ENCODE measurements at regions not wholly inside any gene's neighbourhood (a gene's known extent, or its start where the extent isn't known, plus 50 kb on each side); places are given as distances from the start of the nearest gene placed in this dataset.
A peak's percentile ranks its signal among the peaks of the same experiment; 100 is the strongest.

DNA sequence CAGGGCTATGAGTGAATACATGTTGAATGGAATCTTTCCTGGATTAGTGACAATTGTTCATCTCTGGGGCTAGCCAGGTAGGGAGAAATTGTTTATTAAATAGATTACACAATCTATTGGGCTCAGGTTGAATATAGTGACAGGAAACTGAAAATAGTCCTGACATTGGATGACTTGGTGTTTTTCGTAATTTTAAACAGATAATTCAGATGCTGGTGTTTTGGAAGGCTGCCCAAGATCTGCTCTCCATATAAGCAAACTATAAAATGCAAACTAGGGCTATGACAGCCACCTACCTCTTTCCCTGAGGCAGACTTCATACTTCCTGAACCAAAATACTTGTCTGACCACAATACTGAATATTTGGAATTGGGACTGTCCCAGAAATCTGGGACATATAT lies 99.1 kb downstream of the ENC1 start (continued):
- TF ChIP-seq NANOG (IDR thresholded peaks at IDR 0.05; ENCODE audit: borderline replicate concordance) (no peak), CREB1 (CRISPR knock-in tag; IDR thresholded peaks at IDR 0.05; ENCODE audit: low read depth) (no peak), ZNF114 (CRISPR knock-in tag; IDR thresholded peaks at IDR 0.05) (no peak), REST (IDR thresholded peaks at IDR 0.05; ENCODE audit: unreplicated experiment) (no peak), EZH2phosphoT487 (IDR thresholded peaks at IDR 0.05; ENCODE audit: unreplicated experiment) (no peak), EZH2 (IDR thresholded peaks at IDR 0.05; ENCODE audit: low read depth, unreplicated experiment) (no peak), POLR2AphosphoS5 (IDR thresholded peaks at IDR 0.05; ENCODE audit: low read depth) (no peak), STAT1 (IDR thresholded peaks at IDR 0.05; ENCODE audit: unreplicated experiment) (no peak), ZNF331 (CRISPR knock-in tag; IDR thresholded peaks at IDR 0.05; ENCODE audit: low read depth) (no peak)
- TF ChIP-seq, protein P1, sequence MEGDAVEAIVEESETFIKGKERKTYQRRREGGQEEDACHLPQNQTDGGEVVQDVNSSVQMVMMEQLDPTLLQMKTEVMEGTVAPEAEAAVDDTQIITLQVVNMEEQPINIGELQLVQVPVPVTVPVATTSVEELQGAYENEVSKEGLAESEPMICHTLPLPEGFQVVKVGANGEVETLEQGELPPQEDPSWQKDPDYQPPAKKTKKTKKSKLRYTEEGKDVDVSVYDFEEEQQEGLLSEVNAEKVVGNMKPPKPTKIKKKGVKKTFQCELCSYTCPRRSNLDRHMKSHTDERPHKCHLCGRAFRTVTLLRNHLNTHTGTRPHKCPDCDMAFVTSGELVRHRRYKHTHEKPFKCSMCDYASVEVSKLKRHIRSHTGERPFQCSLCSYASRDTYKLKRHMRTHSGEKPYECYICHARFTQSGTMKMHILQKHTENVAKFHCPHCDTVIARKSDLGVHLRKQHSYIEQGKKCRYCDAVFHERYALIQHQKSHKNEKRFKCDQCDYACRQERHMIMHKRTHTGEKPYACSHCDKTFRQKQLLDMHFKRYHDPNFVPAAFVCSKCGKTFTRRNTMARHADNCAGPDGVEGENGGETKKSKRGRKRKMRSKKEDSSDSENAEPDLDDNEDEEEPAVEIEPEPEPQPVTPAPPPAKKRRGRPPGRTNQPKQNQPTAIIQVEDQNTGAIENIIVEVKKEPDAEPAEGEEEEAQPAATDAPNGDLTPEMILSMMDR (conservative IDR thresholded peaks at IDR 0.05; ENCODE audit: low read depth in 2 of 2), result no peak

DNA sequence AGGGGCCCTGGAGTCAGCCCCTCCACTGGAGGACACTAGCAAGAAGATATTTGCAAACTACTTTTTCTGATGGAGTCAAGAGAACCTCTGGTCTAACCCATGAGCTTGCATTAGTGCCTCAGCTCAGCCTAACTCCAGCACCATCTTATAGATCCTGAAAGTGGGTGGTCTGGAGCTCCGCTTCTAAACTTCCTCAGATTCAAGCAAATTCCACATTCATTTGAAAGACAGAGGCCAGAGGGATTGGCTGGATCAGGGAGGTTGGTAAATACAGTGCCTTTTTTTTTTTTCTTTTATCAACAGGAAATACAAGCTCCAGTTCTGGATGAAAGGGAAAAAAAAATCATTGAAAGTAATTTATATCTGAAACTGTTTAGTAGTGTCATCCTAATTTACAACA lies 99.9 kb downstream of the ENC1 start:
- Histone ChIP-seq H3K79me2 (replicated peaks; ENCODE audit: insufficient read depth) (no peaks in the 10 kb centered on the region), H3K4me3 (no peak overlapping the region), H3F3A (replicated peaks; ENCODE audit: low read depth) (0 out of 2 replicates have a peak, but pooled peaks cover 8% of the 10 kb centered on the region), H3K27ac (ENCODE audit: low read depth) (peak overlapping the region; percentile 58), H2AFZ (no peak overlapping the region), H3K36me3 (ENCODE audit: insufficient read depth) (no peaks in the 10 kb centered on the region), H3K9me2 (ENCODE audit: insufficient read depth) (peaks cover 11% of the 10 kb centered on the region; the same call in 1 of the 2 replicates), H3K4me1 (ENCODE audit: insufficient read depth) (peaks cover 57% of the 10 kb centered on the region), H3K27me3 (ENCODE audit: insufficient read depth) (no peaks in the 10 kb centered on the region), H3K4me2 (peak overlapping the region; percentile 14; the same call in 1 of the 2 replicates), H4K20me1 (replicated peaks; ENCODE audit: insufficient read depth) (no peaks in the 10 kb centered on the region)
- TF ChIP-seq JUNB (IDR thresholded peaks at IDR 0.05; ENCODE audit: unreplicated experiment), result no peak
- no peak for TF ChIP-seq ZNF331 (CRISPR knock-in tag; IDR thresholded peaks at IDR 0.05; ENCODE audit: low read depth)
- TF ChIP-seq, protein P2, sequence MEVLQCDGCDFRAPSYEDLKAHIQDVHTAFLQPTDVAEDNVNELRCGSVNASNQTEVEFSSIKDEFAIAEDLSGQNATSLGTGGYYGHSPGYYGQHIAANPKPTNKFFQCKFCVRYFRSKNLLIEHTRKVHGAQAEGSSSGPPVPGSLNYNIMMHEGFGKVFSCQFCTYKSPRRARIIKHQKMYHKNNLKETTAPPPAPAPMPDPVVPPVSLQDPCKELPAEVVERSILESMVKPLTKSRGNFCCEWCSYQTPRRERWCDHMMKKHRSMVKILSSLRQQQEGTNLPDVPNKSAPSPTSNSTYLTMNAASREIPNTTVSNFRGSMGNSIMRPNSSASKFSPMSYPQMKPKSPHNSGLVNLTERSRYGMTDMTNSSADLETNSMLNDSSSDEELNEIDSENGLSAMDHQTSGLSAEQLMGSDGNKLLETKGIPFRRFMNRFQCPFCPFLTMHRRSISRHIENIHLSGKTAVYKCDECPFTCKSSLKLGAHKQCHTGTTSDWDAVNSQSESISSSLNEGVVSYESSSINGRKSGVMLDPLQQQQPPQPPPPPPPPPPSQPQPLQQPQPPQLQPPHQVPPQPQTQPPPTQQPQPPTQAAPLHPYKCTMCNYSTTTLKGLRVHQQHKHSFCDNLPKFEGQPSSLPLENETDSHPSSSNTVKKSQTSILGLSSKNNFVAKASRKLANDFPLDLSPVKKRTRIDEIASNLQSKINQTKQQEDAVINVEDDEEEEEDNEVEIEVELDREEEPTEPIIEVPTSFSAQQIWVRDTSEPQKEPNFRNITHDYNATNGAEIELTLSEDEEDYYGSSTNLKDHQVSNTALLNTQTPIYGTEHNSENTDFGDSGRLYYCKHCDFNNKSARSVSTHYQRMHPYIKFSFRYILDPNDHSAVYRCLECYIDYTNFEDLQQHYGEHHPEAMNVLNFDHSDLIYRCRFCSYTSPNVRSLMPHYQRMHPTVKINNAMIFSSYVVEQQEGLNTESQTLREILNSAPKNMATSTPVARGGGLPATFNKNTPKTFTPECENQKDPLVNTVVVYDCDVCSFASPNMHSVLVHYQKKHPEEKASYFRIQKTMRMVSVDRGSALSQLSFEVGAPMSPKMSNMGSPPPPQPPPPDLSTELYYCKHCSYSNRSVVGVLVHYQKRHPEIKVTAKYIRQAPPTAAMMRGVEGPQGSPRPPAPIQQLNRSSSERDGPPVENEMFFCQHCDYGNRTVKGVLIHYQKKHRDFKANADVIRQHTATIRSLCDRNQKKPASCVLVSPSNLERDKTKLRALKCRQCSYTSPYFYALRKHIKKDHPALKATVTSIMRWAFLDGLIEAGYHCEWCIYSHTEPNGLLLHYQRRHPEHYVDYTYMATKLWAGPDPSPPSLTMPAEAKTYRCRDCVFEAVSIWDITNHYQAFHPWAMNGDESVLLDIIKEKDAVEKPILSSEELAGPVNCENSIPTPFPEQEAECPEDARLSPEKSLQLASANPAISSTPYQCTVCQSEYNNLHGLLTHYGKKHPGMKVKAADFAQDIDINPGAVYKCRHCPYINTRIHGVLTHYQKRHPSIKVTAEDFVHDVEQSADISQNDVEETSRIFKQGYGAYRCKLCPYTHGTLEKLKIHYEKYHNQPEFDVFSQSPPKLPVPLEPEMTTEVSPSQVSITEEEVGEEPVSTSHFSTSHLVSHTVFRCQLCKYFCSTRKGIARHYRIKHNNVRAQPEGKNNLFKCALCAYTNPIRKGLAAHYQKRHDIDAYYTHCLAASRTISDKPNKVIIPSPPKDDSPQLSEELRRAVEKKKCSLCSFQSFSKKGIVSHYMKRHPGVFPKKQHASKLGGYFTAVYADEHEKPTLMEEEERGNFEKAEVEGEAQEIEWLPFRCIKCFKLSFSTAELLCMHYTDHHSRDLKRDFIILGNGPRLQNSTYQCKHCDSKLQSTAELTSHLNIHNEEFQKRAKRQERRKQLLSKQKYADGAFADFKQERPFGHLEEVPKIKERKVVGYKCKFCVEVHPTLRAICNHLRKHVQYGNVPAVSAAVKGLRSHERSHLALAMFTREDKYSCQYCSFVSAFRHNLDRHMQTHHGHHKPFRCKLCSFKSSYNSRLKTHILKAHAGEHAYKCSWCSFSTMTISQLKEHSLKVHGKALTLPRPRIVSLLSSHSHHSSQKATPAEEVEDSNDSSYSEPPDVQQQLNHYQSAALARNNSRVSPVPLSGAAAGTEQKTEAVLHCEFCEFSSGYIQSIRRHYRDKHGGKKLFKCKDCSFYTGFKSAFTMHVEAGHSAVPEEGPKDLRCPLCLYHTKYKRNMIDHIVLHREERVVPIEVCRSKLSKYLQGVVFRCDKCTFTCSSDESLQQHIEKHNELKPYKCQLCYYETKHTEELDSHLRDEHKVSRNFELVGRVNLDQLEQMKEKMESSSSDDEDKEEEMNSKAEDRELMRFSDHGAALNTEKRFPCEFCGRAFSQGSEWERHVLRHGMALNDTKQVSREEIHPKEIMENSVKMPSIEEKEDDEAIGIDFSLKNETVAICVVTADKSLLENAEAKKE (CRISPR knock-in tag; IDR thresholded peaks at IDR 0.05), result peak; percentile 56; the same call in 1 of the 2 replicates
- TF ChIP-seq STAT1 (IDR thresholded peaks at IDR 0.05; ENCODE audit: unreplicated experiment), result no peak
- 0 out of 2 replicates have a peak, but pooled peaks have one; percentile 16 for TF ChIP-seq ETS1 (IDR thresholded peaks at IDR 0.05)
- TF ChIP-seq ZNF114 (CRISPR knock-in tag; IDR thresholded peaks at IDR 0.05), result no peak
- TF ChIP-seq POLR2AphosphoS5 (IDR thresholded peaks at IDR 0.05; ENCODE audit: low read depth), result no peak
- peak overlapping the region; percentile 83 for H3K27ac Mint-ChIP-seq
- H3K9me3 Mint-ChIP-seq, result peaks cover 1% of the 10 kb centered on the region; the same call in 1 of the 3 replicates
- H3K4me3 Mint-ChIP-seq, result no peak overlapping the region
- H3K36me3 Mint-ChIP-seq (ENCODE audit: low read depth), result no peaks in the 10 kb centered on the region
- ATAC-seq (peak; percentile 26), DNase-seq (ENCODE audit: low spot score) (peak; percentile 77)
- peaks cover 73% of the 10 kb centered on the region for H3K4me1 Mint-ChIP-seq
- H3K27me3 Mint-ChIP-seq (ENCODE audit: insufficient read depth, low read depth, poor library complexity), result peaks cover 3% of the 10 kb centered on the region

Data from GM23338 (cell line).